ENCODE measurements at regions not wholly inside any gene's neighbourhood (a gene's known extent, or its start where the extent isn't known, plus 50 kb on each side); places are given as distances from the start of the nearest gene placed in this dataset.

- H3K36me3 ChIP-seq (ENCODE audit: insufficient read depth, low read length) = no peaks in the 10 kb centered on the region
- no peak overlapping the region for H3K9ac ChIP-seq (ENCODE audit: low read length)
- H3K27me3 ChIP-seq (ENCODE audit: insufficient read depth, low read length) = no peaks in the 10 kb centered on the region
- no peaks in the 10 kb centered on the region for H3K79me2 ChIP-seq (ENCODE audit: insufficient read depth, low read length)
- H4K20me1 ChIP-seq (ENCODE audit: insufficient read depth, low read length) = no peaks in the 10 kb centered on the region
- no peaks in the 10 kb centered on the region for H3K4me1 ChIP-seq (ENCODE audit: insufficient read depth, low read length, severe bottlenecking)
- H2AFZ ChIP-seq (ENCODE audit: low read length) = no peak overlapping the region
- TF ChIP-seq EZH2 (IDR thresholded peaks at IDR 0.05; ENCODE audit: borderline replicate concordance, low read length) = no peak
- TF ChIP-seq CTCF (IDR thresholded peaks at IDR 0.05; ENCODE audit: low read length) = no peak
- H3K4me3 ChIP-seq (ENCODE audit: low read depth, low read length, poor library complexity, severe bottlenecking) = no peak overlapping the region
- no peaks in the 10 kb centered on the region for H3K9me3 ChIP-seq (ENCODE audit: low read length)
- H3F3A ChIP-seq (ENCODE audit: insufficient read depth, low read length) = no peaks in the 10 kb centered on the region
- no peaks in the 10 kb centered on the region for H3K9me2 ChIP-seq (ENCODE audit: low read depth, low read length)
- H3K27ac ChIP-seq (ENCODE audit: low read depth, low read length, poor library complexity, severe bottlenecking) = no peak overlapping the region
- H3K4me2 ChIP-seq (ENCODE audit: low read length) = no peak overlapping the region
Measured at GRCh38 chr2:83582589-83582988, 876.5 kb downstream of the SUCLG1 start.

- Histone ChIP-seq H3K4me2 (ENCODE audit: low read length) (no peak overlapping the region), H3K9me3 (ENCODE audit: low read length) (no peaks in the 10 kb centered on the region), H3K9ac (ENCODE audit: low read length) (no peak overlapping the region), H3K27me3 (ENCODE audit: insufficient read depth, low read length) (no peaks in the 10 kb centered on the region), H2AFZ (ENCODE audit: low read length) (no peak overlapping the region), H3K9me2 (ENCODE audit: low read depth, low read length) (no peaks in the 10 kb centered on the region), H3K4me1 (ENCODE audit: insufficient read depth, low read length, severe bottlenecking) (no peaks in the 10 kb centered on the region), H4K20me1 (ENCODE audit: insufficient read depth, low read length) (no peaks in the 10 kb centered on the region), H3K4me3 (ENCODE audit: low read depth, low read length, poor library complexity, severe bottlenecking) (no peak overlapping the region), H3K79me2 (ENCODE audit: insufficient read depth, low read length) (no peaks in the 10 kb centered on the region), H3K27ac (ENCODE audit: low read depth, low read length, poor library complexity, severe bottlenecking) (no peak overlapping the region), H3F3A (ENCODE audit: insufficient read depth, low read length) (no peaks in the 10 kb centered on the region), H3K36me3 (ENCODE audit: insufficient read depth, low read length) (no peaks in the 10 kb centered on the region)
- TF ChIP-seq EZH2 (IDR thresholded peaks at IDR 0.05; ENCODE audit: borderline replicate concordance, low read length) = no peak
- no peak for TF ChIP-seq CTCF (IDR thresholded peaks at IDR 0.05; ENCODE audit: low read length)
Measured at GRCh38 chr2:83579507-83579906, 879.6 kb downstream of the SUCLG1 start.

GRCh38 chr2:83578405-83578804 lies 880.7 kb downstream of the SUCLG1 start:
- H3K79me2 ChIP-seq (ENCODE audit: insufficient read depth, low read length) = no peaks in the 10 kb centered on the region
- H3F3A ChIP-seq (ENCODE audit: insufficient read depth, low read length) = no peaks in the 10 kb centered on the region
- no peaks in the 10 kb centered on the region for H3K9me3 ChIP-seq (ENCODE audit: low read length)
- no peak overlapping the region for H3K4me2 ChIP-seq (ENCODE audit: low read length)
- H4K20me1 ChIP-seq (ENCODE audit: insufficient read depth, low read length) = no peaks in the 10 kb centered on the region
- no peaks in the 10 kb centered on the region for H3K9me2 ChIP-seq (ENCODE audit: low read depth, low read length)
- H3K36me3 ChIP-seq (ENCODE audit: insufficient read depth, low read length) = no peaks in the 10 kb centered on the region
- H3K4me3 ChIP-seq (ENCODE audit: low read depth, low read length, poor library complexity, severe bottlenecking) = no peak overlapping the region
- H3K27ac ChIP-seq (ENCODE audit: low read depth, low read length, poor library complexity, severe bottlenecking) = no peak overlapping the region
- H2AFZ ChIP-seq (ENCODE audit: low read length) = no peak overlapping the region
- no peak for TF ChIP-seq EZH2 (IDR thresholded peaks at IDR 0.05; ENCODE audit: borderline replicate concordance, low read length)
- TF ChIP-seq CTCF (IDR thresholded peaks at IDR 0.05; ENCODE audit: low read length) = no peak
- H3K27me3 ChIP-seq (ENCODE audit: insufficient read depth, low read length) = no peaks in the 10 kb centered on the region
- H3K9ac ChIP-seq (ENCODE audit: low read length) = no peak overlapping the region
- no peaks in the 10 kb centered on the region for H3K4me1 ChIP-seq (ENCODE audit: insufficient read depth, low read length, severe bottlenecking)
